ENCODE measurements at regions not wholly inside any gene's neighbourhood (a gene's known extent, or its start where the extent isn't known, plus 50 kb on each side); places are given as distances from the start of the nearest gene placed in this dataset.
"Not testable (repeated sequence)": the region's sequence is repeated elsewhere in the genome, so short reads cannot be mapped to it uniquely, and the experiment has no call there.

GRCh38 chr10:64784451-64784850 lies 1263.2 kb downstream of the REEP3 start:
- not testable (repeated sequence) for DNase-seq

GRCh38 chr10:64785816-64786215 lies 1264.6 kb downstream of the REEP3 start:
- no peak for DNase-seq

GRCh38 chr10:64786989-64787388 lies 1265.8 kb downstream of the REEP3 start:
- DNase-seq = no peak

GRCh38 chr10:64795847-64796246 lies 1274.6 kb downstream of the REEP3 start:
- no peak for DNase-seq

- DNase-seq = no peak
These were observed 1277.1 kb downstream of the REEP3 start for GRCh38 chr10:64798297-64798696.

- not testable (repeated sequence) for DNase-seq
These were observed 1287.0 kb downstream of the REEP3 start for GRCh38 chr10:64808233-64808632.

- DNase-seq = not testable (repeated sequence)
These were observed 1288.8 kb downstream of the REEP3 start for GRCh38 chr10:64810046-64810445.

GRCh38 chr10:64813391-64813790 lies 1292.2 kb downstream of the REEP3 start:
- no peak for DNase-seq

- DNase-seq = no peak
These were observed 1293.0 kb downstream of the REEP3 start for GRCh38 chr10:64814201-64814600.

- DNase-seq = no peak
These were observed 1308.7 kb downstream of the REEP3 start for GRCh38 chr10:64829888-64830412.

- DNase-seq = no peak
These were observed 1309.7 kb downstream of the REEP3 start for GRCh38 chr10:64830869-64831268.

GRCh38 chr10:64840341-64840740 lies 1319.1 kb downstream of the REEP3 start:
- DNase-seq = no peak

GRCh38 chr10:64846700-64847099 lies 1325.5 kb downstream of the REEP3 start:
- DNase-seq = no peak

- no peak for DNase-seq
These were observed 1334.7 kb downstream of the REEP3 start for GRCh38 chr10:64855941-64856340.

- DNase-seq = no peak
These were observed 1338.7 kb downstream of the REEP3 start for GRCh38 chr10:64859911-64860310.

GRCh38 chr10:64863836-64864235 lies 1342.6 kb downstream of the REEP3 start:
- DNase-seq = no peak

- DNase-seq = no peak
These were observed 1346.3 kb downstream of the REEP3 start for GRCh38 chr10:64867501-64867962.

GRCh38 chr10:64873088-64873487 lies 1351.9 kb downstream of the REEP3 start:
- no peak for DNase-seq

- DNase-seq = no peak
These were observed 1352.8 kb downstream of the REEP3 start for GRCh38 chr10:64873959-64874358.

GRCh38 chr10:64880546-64880945 lies 1359.3 kb downstream of the REEP3 start:
- no peak for DNase-seq

GRCh38 chr10:64881257-64881656 lies 1360.1 kb downstream of the REEP3 start:
- DNase-seq = no peak

- DNase-seq = no peak
These were observed 1375.4 kb downstream of the REEP3 start for GRCh38 chr10:64896582-64896981.

GRCh38 chr10:64906311-64906710 lies 1385.1 kb downstream of the REEP3 start:
- DNase-seq = not testable (repeated sequence)

GRCh38 chr10:64924306-64924705 lies 1403.1 kb downstream of the REEP3 start:
- not testable (repeated sequence) for DNase-seq

GRCh38 chr10:64952042-64952441 lies 1430.8 kb downstream of the REEP3 start:
- no peak for DNase-seq

All from Kasumi-1 (cell line).